DND-41 (cell line): ENCODE measurements at regions not wholly inside any gene's neighbourhood (a gene's known extent, or its start where the extent isn't known, plus 50 kb on each side); places are given as distances from the start of the nearest gene placed in this dataset.

ENCODE experiments used
- ATAC-seq: fragments of 200-7000 bp; cut with Tn5 transposase; 3 replicates; pipeline ENCODE4 v1.9.1; 2021; ENCODE audit warnings: low read depth; ENCODE audit not compliant: insufficient read depth
- DNase-seq: peaks from one replicate; pipeline ENCODE4 v3.0.0-alpha.2; 2020
- H2AFZ ChIP-seq: 2 replicates; pipeline ENCODE4 v1.6.0; 2012; ENCODE audit warnings: low read depth, low read length
- H3K27ac ChIP-seq: 2 replicates; pipeline ENCODE4 v1.5.1; 2012; ENCODE audit warnings: low read length, inconsistent platforms
- H3K27me3 ChIP-seq: fragments of 200-600 bp; sonication (generic); 2 replicates; pipeline ENCODE4 v1.6.0; 2012; ENCODE audit warnings: low read length, mild to moderate bottlenecking, inconsistent platforms; ENCODE audit not compliant: insufficient read depth, poor library complexity
- H3K36me3 ChIP-seq: 2 replicates; pipeline ENCODE4 v1.5.1; 2012; ENCODE audit warnings: low read length, inconsistent platforms; ENCODE audit not compliant: insufficient read depth
- H3K4me1 ChIP-seq: 2 replicates; pipeline ENCODE4 v1.5.1; 2012; ENCODE audit warnings: mild to moderate bottlenecking, low read length; ENCODE audit not compliant: insufficient read depth
- H3K4me2 ChIP-seq: 2 replicates; pipeline ENCODE4 v1.6.0; 2012; ENCODE audit warnings: mild to moderate bottlenecking, moderate library complexity, low read length, inconsistent platforms; ENCODE audit not compliant: insufficient read depth
- H3K4me3 ChIP-seq, 2 experiments: fragments of 200-600 bp in 1 of 2; shearing (Covaris generic) in 1 of 2; 2 replicates each; pipeline ENCODE4 v1.5.1; 2012 to 2016; ENCODE audit warnings: inconsistent platforms in 2 of 2, low read length in 2 of 2, mild to moderate bottlenecking in 2 of 2, low read depth in 1 of 2, moderate library complexity in 1 of 2
- H3K79me2 ChIP-seq: 2 replicates; pipeline ENCODE4 v1.6.0; 2012; ENCODE audit warnings: low read length, inconsistent platforms; ENCODE audit not compliant: insufficient read depth
- H3K9ac ChIP-seq: 2 replicates; pipeline ENCODE4 v1.6.0; 2012; ENCODE audit warnings: low read depth, mild to moderate bottlenecking, inconsistent platforms, low read length, moderate library complexity
- H3K9me3 ChIP-seq: 2 replicates; pipeline ENCODE4 v1.5.1; 2012; ENCODE audit warnings: low read length, moderate library complexity, mild to moderate bottlenecking, inconsistent platforms; ENCODE audit not compliant: insufficient read depth, severe bottlenecking
- H4K20me1 ChIP-seq: 2 replicates; pipeline ENCODE4 v1.6.0; 2012; ENCODE audit warnings: low read length; ENCODE audit not compliant: insufficient read depth
- CTCF ChIP-seq: IDR thresholded peaks from 2 replicates; pipeline ENCODE4 v1.5.1; 2012; ENCODE audit warnings: borderline replicate concordance, low read length, moderate library complexity, mild to moderate bottlenecking; ENCODE audit not compliant: poor library complexity, severe bottlenecking; ENCODE audit errors: extremely low read depth
- EZH2 ChIP-seq: IDR thresholded peaks from 3 replicates; pipeline ENCODE4 v1.6.1; 2012; ENCODE audit warnings: borderline replicate concordance, low read depth, mild to moderate bottlenecking, moderate library complexity, low read length, inconsistent platforms; ENCODE audit not compliant: severe bottlenecking

- Histone ChIP-seq H3K9me3 (no peaks in the 10 kb centered on the region), H3K4me1 (no peaks in the 10 kb centered on the region), H3K9ac (no peak overlapping the region), H3K27me3 (no peaks in the 10 kb centered on the region), H4K20me1 (no peaks in the 10 kb centered on the region), H3K27ac (no peak overlapping the region), H3K4me2 (no peak overlapping the region), H3K4me3 (no peak overlapping the region), H3K36me3 (no peaks in the 10 kb centered on the region), H3K79me2 (no peaks in the 10 kb centered on the region), H2AFZ (no peak overlapping the region)
- TF ChIP-seq EZH2 (no peak), CTCF (no peak)
- no peak for DNase-seq
- ATAC-seq = no peak
These were observed 761.6 kb upstream of the SEMA6A start for GRCh38 chr5:117336208-117336607.

GRCh38 chr5:117333011-117333410, 758.4 kb upstream of the SEMA6A start:
- no peak overlapping the region for H3K4me2 ChIP-seq
- DNase-seq = no peak

GRCh38 chr5:117332341-117332740, 757.7 kb upstream of the SEMA6A start:
- H3K9me3 ChIP-seq = no peaks in the 10 kb centered on the region
- H3K79me2 ChIP-seq = no peaks in the 10 kb centered on the region
- no peaks in the 10 kb centered on the region for H4K20me1 ChIP-seq
- DNase-seq = no peak
- no peak for ATAC-seq
- H3K4me1 ChIP-seq = no peaks in the 10 kb centered on the region
- no peaks in the 10 kb centered on the region for H3K27me3 ChIP-seq
- TF ChIP-seq CTCF (no peak), EZH2 (no peak)
- no peak overlapping the region for H3K4me2 ChIP-seq
- H3K9ac ChIP-seq = no peak overlapping the region
- no peak overlapping the region for H3K27ac ChIP-seq
- no peak overlapping the region for H2AFZ ChIP-seq
- no peak overlapping the region for H3K4me3 ChIP-seq
- H3K36me3 ChIP-seq = no peaks in the 10 kb centered on the region

More at GRCh38 chr5:117333011-117333410, 758.4 kb upstream of the SEMA6A start:
- H3K27ac ChIP-seq = no peak overlapping the region
- H3K79me2 ChIP-seq = no peaks in the 10 kb centered on the region
- H3K36me3 ChIP-seq = no peaks in the 10 kb centered on the region
- no peaks in the 10 kb centered on the region for H3K4me1 ChIP-seq
- H3K9me3 ChIP-seq = no peaks in the 10 kb centered on the region
- H3K9ac ChIP-seq = no peak overlapping the region
- no peaks in the 10 kb centered on the region for H3K27me3 ChIP-seq
- no peaks in the 10 kb centered on the region for H4K20me1 ChIP-seq
- no peak for TF ChIP-seq EZH2
- no peak for TF ChIP-seq CTCF
- no peak overlapping the region for H2AFZ ChIP-seq
- no peak for ATAC-seq
- H3K4me3 ChIP-seq = no peak overlapping the region

GRCh38 chr5:117327511-117327910, 752.9 kb upstream of the SEMA6A start:
- H3K4me3 ChIP-seq = no peak overlapping the region
- DNase-seq (no peak), ATAC-seq (no peak)
- H3K4me2 ChIP-seq = no peak overlapping the region
- H3K9ac ChIP-seq = no peak overlapping the region
- H3K27me3 ChIP-seq = no peaks in the 10 kb centered on the region
- no peaks in the 10 kb centered on the region for H3K9me3 ChIP-seq
- H3K27ac ChIP-seq = no peak overlapping the region
- H3K4me1 ChIP-seq = no peaks in the 10 kb centered on the region
- H3K79me2 ChIP-seq = no peaks in the 10 kb centered on the region
- no peak for TF ChIP-seq EZH2
- TF ChIP-seq CTCF = no peak
- H3K36me3 ChIP-seq = no peaks in the 10 kb centered on the region
- H2AFZ ChIP-seq = no peak overlapping the region
- H4K20me1 ChIP-seq = no peaks in the 10 kb centered on the region
